ENCODE measurements at regions not wholly inside any gene's neighbourhood (a gene's known extent, or its start where the extent isn't known, plus 50 kb on each side); places are given as distances from the start of the nearest gene placed in this dataset.
"Not testable (repeated sequence)": the region's sequence is repeated elsewhere in the genome, so short reads cannot be mapped to it uniquely, and the experiment has no call there.

GRCh38 chr10:130283219-130283545 is 147.0 kb downstream of the GLRX3 start:
- no peak for DNase-seq (ENCODE audit: low read depth)
- no peak overlapping the region for H3K4me3 ChIP-seq (ENCODE audit: low read length)
- no peak for TF ChIP-seq CTCF (conservative IDR thresholded peaks at IDR 0.05; ENCODE audit: low read length)

- H3K4me3 ChIP-seq (ENCODE audit: low read length); DNase-seq (ENCODE audit: low read depth): not testable (repeated sequence)
Measured at GRCh38 chr10:130295761-130296160, 159.6 kb downstream of the GLRX3 start.

GRCh38 chr10:130300608-130301020 is 164.4 kb downstream of the GLRX3 start:
- no peak for TF ChIP-seq CTCF (conservative IDR thresholded peaks at IDR 0.05; ENCODE audit: low read length)
- peak overlapping the region; percentile 61 for H3K4me3 ChIP-seq (ENCODE audit: low read length)
- peak; percentile 48 for DNase-seq (ENCODE audit: low read depth)

- peak overlapping the region; percentile 61 for H3K4me3 ChIP-seq (ENCODE audit: low read length)
- no peak for TF ChIP-seq CTCF (conservative IDR thresholded peaks at IDR 0.05; ENCODE audit: low read length)
- DNase-seq (ENCODE audit: low read depth): peak; percentile 76
Measured at GRCh38 chr10:130301021-130301892, 165.1 kb downstream of the GLRX3 start.

- no peak for DNase-seq (ENCODE audit: low read depth)
- H3K4me3 ChIP-seq (ENCODE audit: low read length): no peak overlapping the region
- no peak for TF ChIP-seq CTCF (conservative IDR thresholded peaks at IDR 0.05; ENCODE audit: low read length)
Measured at GRCh38 chr10:130326954-130327353, 190.8 kb downstream of the GLRX3 start.

- DNase-seq (ENCODE audit: low read depth): no peak
- H3K4me3 ChIP-seq (ENCODE audit: low read length): no peak overlapping the region
- TF ChIP-seq CTCF (conservative IDR thresholded peaks at IDR 0.05; ENCODE audit: low read length): no peak
Measured at GRCh38 chr10:130329792-130330191, 193.6 kb downstream of the GLRX3 start.

GRCh38 chr10:130333185-130333584 is 197.0 kb downstream of the GLRX3 start:
- DNase-seq (ENCODE audit: low read depth): no peak
- TF ChIP-seq CTCF (conservative IDR thresholded peaks at IDR 0.05; ENCODE audit: low read length): no peak
- H3K4me3 ChIP-seq (ENCODE audit: low read length): no peak overlapping the region

Data from AG10803 (cell line).